ENCODE measurements at regions not wholly inside any gene's neighbourhood (a gene's known extent, or its start where the extent isn't known, plus 50 kb on each side); places are given as distances from the start of the nearest gene placed in this dataset.

DNA sequence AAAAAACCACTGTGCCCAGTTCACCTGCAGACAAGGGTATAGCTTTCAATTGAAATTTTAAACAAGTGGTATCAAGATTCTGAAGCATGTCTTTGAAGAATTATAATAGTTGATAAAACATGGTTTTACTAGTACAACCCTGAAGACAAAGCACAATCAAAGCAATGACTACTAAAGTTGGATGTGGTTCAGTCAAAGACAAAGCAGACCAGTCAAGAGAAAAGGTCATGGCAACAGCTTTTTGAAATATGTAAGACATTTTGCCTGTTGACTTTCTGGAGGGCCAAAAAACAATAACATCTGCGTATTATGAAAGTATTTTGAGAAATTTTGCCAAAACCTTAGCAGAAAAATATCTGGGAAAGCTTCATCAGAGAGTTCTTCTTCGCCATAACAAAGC, 1393.6 kb downstream of the SI start:
- H3K9me3 ChIP-seq (ENCODE audit: control insufficient read depth, insufficient read depth, low read length), result peaks cover 4% of the 10 kb centered on the region
- H3K36me3 ChIP-seq (ENCODE audit: insufficient read depth, low read length), result no peaks in the 10 kb centered on the region
- no peak overlapping the region for H3K9ac ChIP-seq (ENCODE audit: low read depth, low read length)
- no peaks in the 10 kb centered on the region for H3K4me1 ChIP-seq (ENCODE audit: insufficient read depth, low read length)

DNA sequence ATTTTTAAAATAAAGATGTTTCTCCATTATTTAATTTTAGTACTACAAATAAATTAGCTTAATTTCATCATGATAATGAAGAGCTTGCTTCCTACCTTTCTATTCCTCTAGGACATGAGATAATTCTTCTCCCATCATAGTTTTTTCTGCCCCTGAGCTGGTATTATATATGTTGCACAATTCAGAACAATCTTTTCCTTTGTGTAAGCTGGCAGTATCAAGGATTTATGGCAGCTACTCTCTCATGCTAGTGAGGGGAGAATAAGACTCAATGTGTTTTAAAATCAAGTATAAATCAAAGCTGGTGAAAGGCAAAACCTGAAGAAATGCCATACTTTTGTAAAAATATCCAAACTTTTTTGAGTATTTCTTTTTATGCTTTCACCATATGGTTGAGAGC, 1405.3 kb downstream of the SI start:
- H3K9ac ChIP-seq (ENCODE audit: low read depth, low read length), result no peak overlapping the region
- no peaks in the 10 kb centered on the region for H3K9me3 ChIP-seq (ENCODE audit: control insufficient read depth, insufficient read depth, low read length)
- no peaks in the 10 kb centered on the region for H3K4me1 ChIP-seq (ENCODE audit: insufficient read depth, low read length)
- H3K36me3 ChIP-seq (ENCODE audit: insufficient read depth, low read length), result no peaks in the 10 kb centered on the region

DNA sequence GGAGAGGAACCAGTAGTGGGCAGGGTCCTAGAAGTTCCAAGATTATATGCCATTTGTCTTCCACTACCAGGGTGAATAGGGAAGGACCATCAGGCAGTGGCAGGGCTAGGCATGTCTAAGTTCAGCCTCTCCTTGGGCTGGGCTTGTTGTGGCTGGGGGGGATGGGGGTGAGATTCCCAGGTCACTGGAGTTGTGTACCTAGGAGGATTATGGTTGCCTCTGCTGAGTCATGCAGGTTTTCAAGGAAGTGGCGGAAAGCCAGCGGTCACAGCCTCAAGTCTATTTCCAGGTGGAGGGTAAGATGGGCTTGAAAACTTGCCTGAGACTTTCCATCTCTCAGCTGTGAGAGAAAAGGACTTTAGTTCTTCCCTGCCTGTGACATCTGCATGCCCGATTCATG, 1407.1 kb downstream of the SI start:
- H3K36me3 ChIP-seq (ENCODE audit: insufficient read depth, low read length), result no peaks in the 10 kb centered on the region
- no peak overlapping the region for H3K9ac ChIP-seq (ENCODE audit: low read depth, low read length)
- H3K4me1 ChIP-seq (ENCODE audit: insufficient read depth, low read length), result no peaks in the 10 kb centered on the region

DNA sequence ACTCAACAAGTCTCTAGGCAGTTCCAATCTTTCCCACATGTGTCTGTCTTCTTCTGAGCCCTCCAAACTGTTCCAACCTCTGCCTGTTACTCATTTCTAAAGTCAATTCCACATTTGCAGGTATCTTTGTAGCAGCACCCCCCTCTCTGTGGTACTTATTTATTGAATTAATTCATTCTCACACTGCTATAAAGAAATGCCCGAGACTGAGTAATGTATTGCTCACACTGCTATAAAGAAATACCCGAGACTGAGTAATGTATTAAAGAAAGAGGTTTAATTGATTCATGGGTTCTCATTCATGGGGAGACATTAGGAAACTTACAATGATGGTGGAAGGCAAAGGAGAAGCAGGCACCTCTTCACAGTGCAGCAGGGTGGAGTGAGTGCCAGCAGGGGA, 1413.8 kb downstream of the SI start:
- H3K9me3 ChIP-seq (ENCODE audit: control insufficient read depth, insufficient read depth, low read length), result no peaks in the 10 kb centered on the region
- no peaks in the 10 kb centered on the region for H3K36me3 ChIP-seq (ENCODE audit: insufficient read depth, low read length)
- H3K4me1 ChIP-seq (ENCODE audit: insufficient read depth, low read length), result no peaks in the 10 kb centered on the region
- no peak overlapping the region for H3K9ac ChIP-seq (ENCODE audit: low read depth, low read length)

More for the DNA sequence above, 1407.1 kb downstream of the SI start:
- no peaks in the 10 kb centered on the region for H3K9me3 ChIP-seq (ENCODE audit: control insufficient read depth, insufficient read depth, low read length)

DNA sequence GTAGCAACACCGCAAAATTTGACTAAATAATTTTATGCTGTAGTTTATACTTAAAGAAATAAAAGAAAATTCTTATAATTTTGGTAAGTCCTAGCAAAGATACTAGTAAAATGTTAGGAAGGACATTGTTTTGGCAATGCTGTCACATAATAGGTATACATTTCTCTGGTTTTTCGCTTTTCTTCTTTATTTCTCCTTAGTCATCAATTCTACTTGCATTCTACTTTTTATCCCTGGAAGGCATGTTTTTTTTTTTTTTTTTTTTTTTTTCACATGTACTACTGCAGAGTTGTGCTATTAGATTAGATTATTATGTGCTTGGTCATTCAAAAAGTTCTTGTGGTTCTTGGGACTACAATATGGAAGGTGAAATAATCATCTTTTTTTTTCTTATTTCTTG, 1421.2 kb downstream of the SI start:
- no peaks in the 10 kb centered on the region for H3K4me1 ChIP-seq (ENCODE audit: insufficient read depth, low read length)
- no peaks in the 10 kb centered on the region for H3K9me3 ChIP-seq (ENCODE audit: control insufficient read depth, insufficient read depth, low read length)
- no peak overlapping the region for H3K9ac ChIP-seq (ENCODE audit: low read depth, low read length)
- H3K36me3 ChIP-seq (ENCODE audit: insufficient read depth, low read length), result no peaks in the 10 kb centered on the region

DNA sequence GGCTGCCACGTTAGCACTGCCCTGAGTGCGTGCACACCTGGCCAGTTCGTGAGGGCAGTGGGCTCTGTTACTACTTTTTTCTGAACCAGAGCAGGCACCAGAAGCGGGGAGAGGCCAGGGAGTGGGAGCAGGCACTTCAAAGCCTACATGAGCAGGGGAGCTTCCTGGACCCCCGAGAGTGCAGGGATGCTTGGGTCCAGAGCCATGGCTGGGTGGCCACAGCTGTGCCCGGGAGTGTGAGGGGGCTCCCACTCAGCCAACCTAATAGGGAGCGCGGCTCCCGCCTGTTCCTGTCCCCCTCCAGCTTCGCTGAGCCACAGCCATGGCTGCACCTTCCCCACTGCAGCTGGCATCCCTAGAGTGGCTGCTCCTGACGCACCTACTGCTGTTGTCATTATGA, 1423.3 kb downstream of the SI start:
- no peaks in the 10 kb centered on the region for H3K4me1 ChIP-seq (ENCODE audit: insufficient read depth, low read length)
- H3K36me3 ChIP-seq (ENCODE audit: insufficient read depth, low read length), result no peaks in the 10 kb centered on the region
- no peak overlapping the region for H3K9ac ChIP-seq (ENCODE audit: low read depth, low read length)
- no peaks in the 10 kb centered on the region for H3K9me3 ChIP-seq (ENCODE audit: control insufficient read depth, insufficient read depth, low read length)

DNA sequence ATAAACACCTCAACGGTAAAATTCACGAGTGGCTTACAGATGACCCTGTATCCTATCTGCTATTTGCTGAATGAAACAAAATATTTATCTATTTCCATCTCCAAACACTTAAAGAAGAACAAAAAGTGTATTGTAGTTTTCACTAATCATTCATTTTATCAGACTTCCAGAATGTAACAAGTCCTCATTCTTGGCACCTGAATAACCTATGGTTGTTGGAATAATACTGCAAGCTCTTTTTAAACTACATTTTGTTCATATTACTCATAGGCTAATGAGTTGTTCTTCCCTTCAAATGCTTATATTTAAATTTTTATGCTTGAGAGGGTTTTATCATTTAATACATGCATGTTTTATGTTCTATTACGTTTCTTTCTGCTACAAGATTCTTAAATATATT, 1434.1 kb downstream of the SI start:
- no peaks in the 10 kb centered on the region for H3K4me1 ChIP-seq (ENCODE audit: insufficient read depth, low read length)
- no peaks in the 10 kb centered on the region for H3K9me3 ChIP-seq (ENCODE audit: control insufficient read depth, insufficient read depth, low read length)
- H3K9ac ChIP-seq (ENCODE audit: low read depth, low read length), result no peak overlapping the region
- H3K36me3 ChIP-seq (ENCODE audit: insufficient read depth, low read length), result no peaks in the 10 kb centered on the region

DNA sequence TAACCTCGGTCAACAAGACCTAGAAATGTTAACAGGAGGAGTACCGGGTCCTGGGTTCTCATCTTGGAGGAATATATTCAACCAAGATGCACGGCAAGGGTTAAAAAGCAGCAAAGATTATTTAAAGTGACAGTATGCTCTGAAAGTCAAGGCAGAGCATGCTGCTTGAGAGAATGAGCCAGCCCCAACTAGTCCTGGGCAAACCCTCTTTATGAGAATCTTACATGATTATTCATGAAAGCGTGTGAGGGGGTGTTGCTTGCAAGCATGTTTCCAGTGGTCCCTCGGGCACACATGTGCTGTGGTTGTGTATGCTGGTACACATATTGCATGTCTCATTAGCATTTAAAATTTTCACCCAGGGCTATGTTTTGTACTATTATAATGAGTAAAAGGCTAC, 1445.6 kb downstream of the SI start:
- Histone ChIP-seq H3K4me1 (ENCODE audit: insufficient read depth, low read length) (no peaks in the 10 kb centered on the region), H3K9me3 (ENCODE audit: control insufficient read depth, insufficient read depth, low read length) (no peaks in the 10 kb centered on the region), H3K36me3 (ENCODE audit: insufficient read depth, low read length) (no peaks in the 10 kb centered on the region), H3K9ac (ENCODE audit: low read depth, low read length) (no peak overlapping the region)

DNA sequence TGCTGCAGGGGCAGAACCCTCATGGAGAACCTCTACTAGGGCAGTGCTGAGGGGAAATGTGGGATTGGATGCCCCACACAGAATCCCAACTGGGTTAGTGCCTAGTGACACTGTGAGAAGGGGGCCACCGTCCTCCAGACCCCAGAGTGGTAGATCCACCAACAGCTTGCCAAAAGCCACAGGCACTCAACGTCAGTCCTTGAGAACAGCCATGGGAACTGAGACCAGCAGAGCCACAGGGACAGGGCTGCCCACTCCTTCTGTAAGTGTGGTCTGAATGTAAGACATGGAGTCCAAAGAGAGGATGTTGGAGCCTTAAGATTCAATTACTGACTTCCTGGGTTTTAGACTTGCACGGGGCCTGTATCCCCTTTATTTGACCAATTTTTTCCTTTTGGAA, 1451.5 kb downstream of the SI start:
- Histone ChIP-seq H3K9me3 (ENCODE audit: control insufficient read depth, insufficient read depth, low read length) (no peaks in the 10 kb centered on the region), H3K4me1 (ENCODE audit: insufficient read depth, low read length) (no peaks in the 10 kb centered on the region), H3K9ac (ENCODE audit: low read depth, low read length) (no peak overlapping the region), H3K36me3 (ENCODE audit: insufficient read depth, low read length) (no peaks in the 10 kb centered on the region)

DNA sequence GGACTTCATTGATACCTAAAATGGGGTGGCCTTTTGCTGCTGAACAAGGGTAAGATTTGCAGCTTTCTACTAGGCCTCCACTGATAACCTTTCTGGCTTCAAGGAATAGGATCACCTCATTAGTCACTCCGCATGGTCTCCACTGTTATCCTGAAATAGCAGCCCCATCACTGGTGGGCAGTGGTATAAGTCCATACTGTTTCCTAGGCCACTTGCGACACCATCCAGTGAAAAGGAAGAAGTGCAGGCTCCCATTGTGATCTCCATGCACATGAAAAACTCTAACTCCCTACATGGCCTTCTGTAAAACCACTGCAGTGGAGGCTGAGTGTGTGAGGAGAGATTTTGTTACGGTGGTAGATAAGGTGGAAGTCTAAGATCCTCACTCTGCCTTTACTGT, 1455.9 kb downstream of the SI start:
- Histone ChIP-seq H3K36me3 (ENCODE audit: insufficient read depth, low read length) (no peaks in the 10 kb centered on the region), H3K9ac (ENCODE audit: low read depth, low read length) (no peak overlapping the region), H3K4me1 (ENCODE audit: insufficient read depth, low read length) (no peaks in the 10 kb centered on the region), H3K9me3 (ENCODE audit: control insufficient read depth, insufficient read depth, low read length) (no peaks in the 10 kb centered on the region)

DNA sequence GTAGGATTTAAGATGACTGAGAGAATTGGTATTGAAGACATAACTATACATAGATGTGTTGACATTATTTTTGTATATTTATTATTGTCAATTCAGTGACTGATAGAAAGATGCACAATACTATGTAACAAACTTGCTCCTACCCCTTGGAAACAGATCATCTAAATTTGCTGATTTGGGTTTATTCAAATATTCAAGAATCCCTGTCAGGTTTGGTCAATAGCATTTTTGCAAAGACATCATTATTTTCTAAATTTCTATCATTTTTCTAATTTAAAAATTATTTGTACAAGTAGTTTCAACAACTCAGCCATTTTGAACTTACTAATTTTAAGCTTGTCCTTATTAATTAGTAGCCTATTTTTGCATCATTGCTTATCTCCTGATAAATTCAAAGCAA, 1463.4 kb downstream of the SI start:
- no peaks in the 10 kb centered on the region for H3K9me3 ChIP-seq (ENCODE audit: control insufficient read depth, insufficient read depth, low read length)
- H3K36me3 ChIP-seq (ENCODE audit: insufficient read depth, low read length), result no peaks in the 10 kb centered on the region
- H3K9ac ChIP-seq (ENCODE audit: low read depth, low read length), result no peak overlapping the region
- no peaks in the 10 kb centered on the region for H3K4me1 ChIP-seq (ENCODE audit: insufficient read depth, low read length)

DNA sequence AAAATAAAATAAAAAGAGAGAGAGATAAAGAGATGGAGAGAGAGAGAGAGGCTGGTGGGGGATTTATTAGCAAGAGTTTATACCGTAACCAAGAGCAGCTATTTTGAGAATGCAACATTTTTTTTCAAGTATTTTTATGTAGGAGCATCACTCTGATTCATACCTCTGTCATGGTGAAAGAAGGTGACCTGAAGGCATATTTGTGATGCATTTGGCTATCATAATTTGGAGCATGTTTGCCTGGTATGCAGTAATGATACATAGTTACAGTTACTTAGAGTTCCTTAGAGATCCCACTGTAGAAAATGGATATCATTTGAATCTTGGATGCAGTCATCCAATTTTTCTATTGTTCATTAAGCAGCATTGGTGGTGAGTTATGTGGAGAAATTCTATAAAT, 1472.4 kb downstream of the SI start:
- H3K9me3 ChIP-seq (ENCODE audit: control insufficient read depth, insufficient read depth, low read length), result no peaks in the 10 kb centered on the region
- H3K4me1 ChIP-seq (ENCODE audit: insufficient read depth, low read length), result no peaks in the 10 kb centered on the region
- H3K9ac ChIP-seq (ENCODE audit: low read depth, low read length), result no peak overlapping the region
- no peaks in the 10 kb centered on the region for H3K36me3 ChIP-seq (ENCODE audit: insufficient read depth, low read length)

DNA sequence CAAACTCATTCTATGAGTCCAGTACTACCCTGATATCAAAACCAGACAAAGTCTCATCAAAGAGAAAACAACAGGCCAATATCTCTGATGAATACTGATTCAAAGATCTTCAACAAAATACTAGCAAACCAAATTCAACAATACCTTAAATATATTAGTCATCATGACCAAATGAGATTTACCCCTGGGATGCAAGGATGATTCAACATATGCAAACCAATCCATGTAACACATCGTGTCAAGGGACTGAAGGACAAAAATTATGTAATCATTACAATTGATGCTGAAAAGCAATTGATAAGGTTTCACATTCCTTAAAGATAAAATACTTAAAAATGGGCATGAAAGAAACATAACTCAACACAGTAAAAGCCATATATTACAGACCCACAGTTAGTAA, 1476.9 kb downstream of the SI start:
- Histone ChIP-seq H3K4me1 (ENCODE audit: insufficient read depth, low read length) (no peaks in the 10 kb centered on the region), H3K9me3 (ENCODE audit: control insufficient read depth, insufficient read depth, low read length) (no peaks in the 10 kb centered on the region), H3K9ac (ENCODE audit: low read depth, low read length) (no peak overlapping the region), H3K36me3 (ENCODE audit: insufficient read depth, low read length) (no peaks in the 10 kb centered on the region)

DNA sequence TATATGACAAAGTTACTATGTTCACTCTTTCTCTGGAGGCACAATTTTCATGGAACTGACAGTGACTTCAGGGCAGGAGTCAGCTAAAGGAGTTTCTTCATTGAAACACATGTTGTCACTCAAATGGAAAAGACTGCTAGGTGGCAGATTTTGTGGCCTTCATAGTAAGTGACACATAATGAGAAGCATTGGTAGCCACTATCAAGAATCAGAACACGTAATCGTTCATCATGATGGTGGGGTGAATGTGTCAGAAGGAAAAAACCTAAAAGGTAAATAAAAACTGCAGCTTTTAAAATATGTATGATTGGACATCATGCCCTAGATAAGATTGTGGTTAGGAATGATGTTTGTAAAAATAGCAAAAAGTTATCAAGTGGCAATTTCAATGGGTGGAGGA, 1491.0 kb downstream of the SI start:
- H3K9ac ChIP-seq (ENCODE audit: low read depth, low read length), result no peak overlapping the region
- no peaks in the 10 kb centered on the region for H3K36me3 ChIP-seq (ENCODE audit: insufficient read depth, low read length)
- no peaks in the 10 kb centered on the region for H3K4me1 ChIP-seq (ENCODE audit: insufficient read depth, low read length)
- no peaks in the 10 kb centered on the region for H3K9me3 ChIP-seq (ENCODE audit: control insufficient read depth, insufficient read depth, low read length)

DNA sequence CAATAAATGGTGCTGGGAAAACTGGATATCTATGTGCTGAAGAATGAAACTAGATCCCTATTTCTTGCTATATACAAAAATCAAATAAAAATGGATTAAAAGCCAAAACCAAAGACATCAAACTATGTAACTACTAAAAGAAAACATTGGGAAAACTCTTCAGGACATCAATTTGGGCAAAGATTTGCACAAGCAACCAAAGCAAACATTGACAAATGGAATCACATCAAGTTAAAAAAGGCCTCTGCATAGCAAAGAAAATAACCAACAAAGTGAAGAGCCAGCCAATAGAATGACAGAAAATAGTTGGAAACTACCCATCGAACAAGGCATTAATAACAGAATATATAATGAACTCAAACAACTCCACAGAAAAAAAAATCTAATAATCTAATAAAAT, 1495.3 kb downstream of the SI start:
- Histone ChIP-seq H3K4me1 (ENCODE audit: insufficient read depth, low read length) (no peaks in the 10 kb centered on the region), H3K9me3 (ENCODE audit: control insufficient read depth, insufficient read depth, low read length) (no peaks in the 10 kb centered on the region), H3K9ac (ENCODE audit: low read depth, low read length) (no peak overlapping the region), H3K36me3 (ENCODE audit: insufficient read depth, low read length) (no peaks in the 10 kb centered on the region)

DNA sequence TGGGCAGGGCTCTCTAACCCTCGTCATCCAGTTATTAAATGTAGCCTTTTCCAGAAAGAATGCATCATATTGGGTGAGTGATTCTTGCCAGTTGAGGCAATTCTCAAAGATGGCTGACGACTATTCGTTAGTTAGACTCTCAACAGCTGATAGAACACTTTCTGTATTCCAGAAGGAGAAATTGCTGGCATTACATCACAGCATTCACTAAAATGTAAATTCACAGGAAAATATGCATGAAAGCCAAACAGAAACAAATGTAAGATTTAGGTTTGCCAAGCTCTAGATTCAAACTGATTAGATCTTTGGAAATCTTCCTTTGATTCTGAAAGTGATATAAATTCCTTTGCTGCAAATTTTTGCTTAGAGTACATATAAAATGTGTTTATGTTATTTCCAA, 1501.0 kb downstream of the SI start:
- Histone ChIP-seq H3K4me1 (ENCODE audit: insufficient read depth, low read length) (no peaks in the 10 kb centered on the region), H3K9ac (ENCODE audit: low read depth, low read length) (no peak overlapping the region), H3K36me3 (ENCODE audit: insufficient read depth, low read length) (no peaks in the 10 kb centered on the region), H3K9me3 (ENCODE audit: control insufficient read depth, insufficient read depth, low read length) (no peaks in the 10 kb centered on the region; the same call in 1 of the 2 replicates)
